K562 (cell line): ENCODE measurements at regions not wholly inside any gene's neighbourhood (a gene's known extent, or its start where the extent isn't known, plus 50 kb on each side); places are given as distances from the start of the nearest gene placed in this dataset.

Experiments used
- ATAC-seq: fragments of 200-7000 bp; cut with Tn5 transposase; 3 replicates; pipeline ENCODE4 v1.9.1; 2020; ENCODE audit warnings: moderate library complexity
- BruUV-seq: library from RNA; stranded (reverse); fragments of 400-500 nt; replicated peaks from 2 replicates; lab custom pipeline; 2021; lab: Mats Ljungman, UMichigan
- CTCF ChIA-PET: fragments of 300-600 bp; formaldehyde crosslinking; extraction: SDS; loops from one replicate; lab custom pipeline; 2021; ENCODE audit warnings: low intra/inter-chr PET ratio; lab: Yijun Ruan, JAX
- POLR2A ChIA-PET: fragments of 300-600, 350-650 bp; sonication (Branson Sonifier 250); formaldehyde crosslinking; extraction: SDS; loops from one replicate; lab custom pipeline; 2021; ENCODE audit warnings: antibody characterized with exemption, inconsistent platforms; lab: Yijun Ruan, JAX
- DNase-seq, 4 experiments: peaks; one replicate each; pipeline versions ENCODE4 v3.0.0 to v3.0.0-alpha.2; 2011 to 2018; ENCODE audit warnings: low spot score in 3 of 4, mixed read lengths in 3 of 4; ENCODE audit errors: extremely low read depth in 1 of 4
- FAIRE-seq: peaks from 2 replicates; lab custom pipeline; 2011; peaks lifted over from hg19 to GRCh38; lab: Jason Lieb, UNC
- H2AFZ ChIP-seq: 2 replicates; pipeline ENCODE4 v1.6.0; 2011; ENCODE audit warnings: low read depth, low read length, control low read depth, inconsistent platforms
- H3K27ac ChIP-seq: fragments of 200-600 bp; 3 replicates; pipeline ENCODE4 v1.8.0; 2011; ENCODE audit warnings: low read depth, mild to moderate bottlenecking, control low read depth, inconsistent platforms, low read length, moderate library complexity, mixed read lengths; ENCODE audit errors: extremely low read depth
- H3K27me3 ChIP-seq, 2 experiments: fragments of 300-600 bp in 1 of 2; 2 replicates in 1 of 2; 3 replicates in 1 of 2; pipeline versions ENCODE4 v1.6.0 to v1.8.0; 2011; ENCODE audit warnings: inconsistent platforms in 2 of 2, low read length in 2 of 2, mild to moderate bottlenecking in 1 of 2, mixed read lengths in 1 of 2, moderate library complexity in 1 of 2; ENCODE audit not compliant: control insufficient read depth in 2 of 2, insufficient read depth in 2 of 2
- H3K36me3 ChIP-seq: fragments of 300-600 bp; 3 replicates; pipeline ENCODE4 v1.8.0; 2011; ENCODE audit warnings: mild to moderate bottlenecking, low read length, inconsistent platforms; ENCODE audit not compliant: control insufficient read depth, insufficient read depth
- H3K4me1 ChIP-seq, 2 experiments: fragments of 200-600 bp in 1 of 2; replicated peaks in 1 of 2; 2 replicates in 1 of 2; 3 replicates in 1 of 2; pipeline versions ENCODE4 v1.5.1 to v1.8.0; 2011; ENCODE audit warnings: inconsistent platforms in 2 of 2, low read length in 2 of 2, mild to moderate bottlenecking in 1 of 2, mixed read lengths in 1 of 2, moderate library complexity in 1 of 2; ENCODE audit not compliant: control insufficient read depth in 2 of 2, insufficient read depth in 2 of 2
- H3K4me2 ChIP-seq: 2 replicates; pipeline ENCODE4 v1.6.1; 2011; ENCODE audit warnings: low read length, control low read depth, inconsistent platforms, mixed read lengths; ENCODE audit not compliant: insufficient read depth
- H3K4me3 ChIP-seq: fragments of 200-600 bp; sonication (generic), shearing (Covaris generic); 2 replicates; pipeline ENCODE4 v1.5.1; 2016; ENCODE audit warnings: control low read depth, inconsistent platforms
- H3K79me2 ChIP-seq: fragments of 200-600 bp; 3 replicates; pipeline ENCODE4 v1.8.0; 2011; ENCODE audit warnings: low read length, inconsistent platforms; ENCODE audit not compliant: control insufficient read depth, insufficient read depth
- H3K9ac ChIP-seq, 2 experiments: 2 replicates each; pipeline versions ENCODE4 v1.6.0 to v1.6.1; 2011; ENCODE audit warnings: low read depth in 2 of 2, low read length in 2 of 2, control low read depth in 1 of 2, inconsistent platforms in 1 of 2, mild to moderate bottlenecking in 1 of 2, mixed read lengths in 1 of 2; ENCODE audit not compliant: insufficient read depth in 1 of 2
- H3K9me1 ChIP-seq: one replicate; pipeline ENCODE4 v1.6.0; 2011; ENCODE audit warnings: inconsistent platforms, mild to moderate bottlenecking, low read length, moderate library complexity; ENCODE audit not compliant: control insufficient read depth, insufficient read depth
- H3K9me3 ChIP-seq: replicated peaks from 2 replicates; pipeline ENCODE4 v1.5.1; 2011; ENCODE audit warnings: low read depth, low read length, inconsistent platforms; ENCODE audit not compliant: control insufficient read depth, insufficient read depth
- H4K20me1 ChIP-seq: replicated peaks from 2 replicates; pipeline ENCODE4 v1.6.1; 2011; ENCODE audit warnings: low read length, inconsistent platforms, mixed read lengths; ENCODE audit not compliant: control insufficient read depth, insufficient read depth
- ARID1B ChIP-seq: fragments of 450-650 bp; IDR thresholded peaks from 2 replicates; pipeline ENCODE4 v1.6.1; 2016; ENCODE audit warnings: antibody characterized with exemption, mild to moderate bottlenecking, inconsistent platforms
- ASH1L ChIP-seq: fragments of 450-650 bp; IDR thresholded peaks from 2 replicates; pipeline ENCODE4 v1.6.1; 2018; ENCODE audit warnings: borderline replicate concordance, mild to moderate bottlenecking, low read depth; ENCODE audit not compliant: partially characterized antibody
- EP300 ChIP-seq: IDR thresholded peaks from 2 replicates; pipeline ENCODE4 v1.6.1; 2012; ENCODE audit warnings: low read length, improper control_type of control experiment
- FOXA1 ChIP-seq: fragments of 450-650 bp; IDR thresholded peaks from 2 replicates; pipeline ENCODE4 v1.6.1; 2016; ENCODE audit warnings: mild to moderate bottlenecking, borderline replicate concordance
- FOXA3 ChIP-seq, 2 experiments: fragments of 450-650 bp in 1 of 2; sonication (generic) in 1 of 2; formaldehyde crosslinking; IDR thresholded peaks in 1 of 2; conservative IDR thresholded peaks in 1 of 2; 2 replicates each; pipeline versions ENCODE4 v1.4.0 to v1.8.0; 2020 to 2022; ENCODE audit warnings: mild to moderate bottlenecking in 2 of 2, missing genetic modification reagents in 1 of 2
- HDAC8 ChIP-seq: fragments of 450-650 bp; IDR thresholded peaks from 2 replicates; pipeline ENCODE4 v1.6.1; 2016; ENCODE audit warnings: mild to moderate bottlenecking, missing genetic modification characterization, moderate library complexity, missing compliant biosample characterization
- HNRNPK ChIP-seq: fragments of 200-400 bp; formaldehyde crosslinking; IDR thresholded peaks from one replicate; pipeline ENCODE4 v1.6.1; 2018; ENCODE audit warnings: mild to moderate bottlenecking, low read depth, low read length; ENCODE audit not compliant: poor library complexity, severe bottlenecking
- MCM2 ChIP-seq: fragments of 450-650 bp; IDR thresholded peaks from 2 replicates; pipeline ENCODE4 v1.6.1; 2017; ENCODE audit warnings: low read depth, mild to moderate bottlenecking
- PHB2 ChIP-seq: fragments of 450-650 bp; IDR thresholded peaks from 2 replicates; pipeline ENCODE4 v1.6.1; 2017; ENCODE audit warnings: low read depth
- PURB ChIP-seq: sonication (generic); formaldehyde crosslinking; IDR thresholded peaks from 2 replicates; pipeline ENCODE4 v1.9.0; 2021; ENCODE audit warnings: low read depth, mild to moderate bottlenecking, missing genetic modification reagents
- STAT6 ChIP-seq: sonication (generic); formaldehyde crosslinking; IDR thresholded peaks from 2 replicates; pipeline ENCODE4 v1.8.1; 2023; ENCODE audit warnings: mild to moderate bottlenecking, missing genetic modification reagents
- TEAD1 ChIP-seq, 2 experiments: fragments of 450-650 bp in 1 of 2; sonication (generic) in 1 of 2; formaldehyde crosslinking; IDR thresholded peaks; 2 replicates each; pipeline versions ENCODE4 v1.4.0 to v1.8.0; 2020 to 2022; ENCODE audit warnings: mild to moderate bottlenecking in 2 of 2, missing genetic modification reagents in 1 of 2
- USF1 ChIP-seq: sonication (generic); formaldehyde crosslinking; IDR thresholded peaks from 2 replicates; pipeline ENCODE4 v1.9.0; 2022; ENCODE audit warnings: mild to moderate bottlenecking, missing genetic modification reagents
- ZNF609 ChIP-seq: sonication (generic); formaldehyde crosslinking; IDR thresholded peaks from 2 replicates; pipeline ENCODE4 v1.8.1; 2023; ENCODE audit warnings: missing genetic modification reagents, mild to moderate bottlenecking, borderline replicate concordance
- in situ Hi-C: fragments of 300-500 bp; cut with MboI; formaldehyde crosslinking; loops from 4 replicates; pipeline ENCODE4 v1.15.0; 2018; ENCODE audit warnings: inconsistent platforms, mixed read lengths
- intact Hi-C: fragments of 100-400 bp; cut with micrococcal nuclease; formaldehyde crosslinking; loops from 2 replicates; pipeline ENCODE4 v1.14.2; 2022
- TF ChIP-seq, protein P1 (sequence below), 2 experiments: fragments of 250-450 bp in 1 of 2; fragments of 450-650 bp in 1 of 2; sonication (Bioruptor Pico) in 1 of 2; IDR thresholded peaks; 2 replicates each; pipeline versions ENCODE4 v1.6.1 to v1.8.0; 2016 to 2021; ENCODE audit warnings: mild to moderate bottlenecking in 2 of 2, moderate library complexity in 2 of 2, missing compliant biosample characterization in 1 of 2, missing genetic modification characterization in 1 of 2

GRCh38 chr7:88396948-88397322 lies 90.2 kb upstream of the STEAP4 start:
- no peaks in the 10 kb centered on the region for H3K9me1 ChIP-seq
- no peak overlapping the region for H3K4me3 ChIP-seq
- H3K27ac ChIP-seq = no peak overlapping the region
- POLR2A ChIA-PET = no interaction called here
- H4K20me1 ChIP-seq = no peaks in the 10 kb centered on the region
- CTCF ChIA-PET = no interaction called here
- H3K4me1 ChIP-seq = no peaks in the 10 kb centered on the region
- no TSS peak for BruUV-seq
- no peaks in the 10 kb centered on the region for H3K9me3 ChIP-seq
- ATAC-seq (no peak), DNase-seq (no peak), FAIRE-seq (no peak)
- H3K4me2 ChIP-seq = no peak overlapping the region
- no peaks in the 10 kb centered on the region for H3K36me3 ChIP-seq
- H2AFZ ChIP-seq = no peak overlapping the region
- H3K79me2 ChIP-seq = no peaks in the 10 kb centered on the region
- intact Hi-C loops = no loop called here
- in situ Hi-C loops = no loop called here
- H3K9ac ChIP-seq = no peak overlapping the region
- no peaks in the 10 kb centered on the region for H3K27me3 ChIP-seq
- TF ChIP-seq MCM2 (no peak), ARID1B (no peak), PURB (CRISPR knock-in tag) (no peak), HDAC8 (tag) (no peak), HNRNPK (no peak), FOXA1 (no peak), FOXA3 (CRISPR knock-in tag; conservative IDR thresholded peaks at IDR 0.05 in 1 of 2, IDR thresholded peaks at IDR 0.05 in 1 of 2) (no peak), EP300 (no peak), ASH1L (no peak), TEAD1 (CRISPR knock-in tag; IDR thresholded peaks at IDR 0.05) (no peak), PHB2 (no peak), ZNF609 (no peak), STAT6 (CRISPR knock-in tag) (no peak), USF1 (CRISPR knock-in tag) (no peak)
- TF ChIP-seq, protein P1, sequence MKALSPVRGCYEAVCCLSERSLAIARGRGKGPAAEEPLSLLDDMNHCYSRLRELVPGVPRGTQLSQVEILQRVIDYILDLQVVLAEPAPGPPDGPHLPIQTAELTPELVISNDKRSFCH (CRISPR knock-in tag; IDR thresholded peaks at IDR 0.05) = no peak
- TF ChIP-seq, protein P1 (tag; IDR thresholded peaks at IDR 0.05) = no peak
